ENCODE measurements at regions not wholly inside any gene's neighbourhood (a gene's known extent, or its start where the extent isn't known, plus 50 kb on each side); places are given as distances from the start of the nearest gene placed in this dataset.

DNA sequence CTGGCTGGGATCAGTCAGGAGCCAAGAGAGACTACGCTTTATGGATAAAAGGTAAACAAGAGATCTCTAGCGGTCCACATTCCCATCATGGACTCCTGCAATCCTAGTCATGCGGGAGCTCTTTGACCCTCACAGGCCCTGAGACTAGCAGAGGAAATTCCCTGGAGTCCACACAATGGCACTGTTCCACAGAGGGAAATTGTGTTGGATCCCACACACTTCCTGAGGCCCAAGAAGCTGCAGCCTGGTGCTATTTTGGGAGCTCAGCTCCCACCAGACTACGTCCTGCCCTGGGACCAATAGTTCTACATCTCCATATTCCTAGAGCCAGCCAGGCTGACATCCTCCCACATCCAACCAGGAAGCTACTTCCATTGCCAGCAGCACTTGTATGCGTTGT is 2358.4 kb downstream of the PCDH9 start:
- TF ChIP-seq, protein P1, sequence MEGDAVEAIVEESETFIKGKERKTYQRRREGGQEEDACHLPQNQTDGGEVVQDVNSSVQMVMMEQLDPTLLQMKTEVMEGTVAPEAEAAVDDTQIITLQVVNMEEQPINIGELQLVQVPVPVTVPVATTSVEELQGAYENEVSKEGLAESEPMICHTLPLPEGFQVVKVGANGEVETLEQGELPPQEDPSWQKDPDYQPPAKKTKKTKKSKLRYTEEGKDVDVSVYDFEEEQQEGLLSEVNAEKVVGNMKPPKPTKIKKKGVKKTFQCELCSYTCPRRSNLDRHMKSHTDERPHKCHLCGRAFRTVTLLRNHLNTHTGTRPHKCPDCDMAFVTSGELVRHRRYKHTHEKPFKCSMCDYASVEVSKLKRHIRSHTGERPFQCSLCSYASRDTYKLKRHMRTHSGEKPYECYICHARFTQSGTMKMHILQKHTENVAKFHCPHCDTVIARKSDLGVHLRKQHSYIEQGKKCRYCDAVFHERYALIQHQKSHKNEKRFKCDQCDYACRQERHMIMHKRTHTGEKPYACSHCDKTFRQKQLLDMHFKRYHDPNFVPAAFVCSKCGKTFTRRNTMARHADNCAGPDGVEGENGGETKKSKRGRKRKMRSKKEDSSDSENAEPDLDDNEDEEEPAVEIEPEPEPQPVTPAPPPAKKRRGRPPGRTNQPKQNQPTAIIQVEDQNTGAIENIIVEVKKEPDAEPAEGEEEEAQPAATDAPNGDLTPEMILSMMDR (IDR thresholded peaks at IDR 0.05; ENCODE audit: extremely low read depth, insufficient read depth, missing control alignments) = no peak
- DNase-seq (ENCODE audit: low spot score) = no peak
- in situ Hi-C loops (cut with MboI; ENCODE audit: low pct_unique_long_range_greater_than_20kb, low sequenced_read_pairs, unreplicated experiment) = no loop called here

DNA sequence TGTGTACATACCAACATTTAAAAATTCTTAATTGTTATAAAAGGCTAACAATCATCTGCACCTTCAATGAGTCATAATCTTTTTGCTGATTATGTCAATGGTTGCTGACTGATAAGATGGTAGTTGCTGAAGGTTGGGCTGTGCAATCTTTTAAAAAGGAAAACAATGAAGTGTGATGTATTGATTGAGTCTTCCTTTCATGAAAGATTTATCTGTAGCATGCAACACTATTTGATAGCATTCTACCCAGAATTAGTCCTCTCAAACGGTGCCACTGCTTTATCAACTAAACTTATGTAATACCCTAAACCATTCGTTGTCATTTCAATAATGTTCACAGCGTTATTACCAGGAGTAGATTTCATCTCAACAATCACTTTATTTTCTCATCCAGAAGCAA is 2360.6 kb downstream of the PCDH9 start:
- TF ChIP-seq, protein P1 (IDR thresholded peaks at IDR 0.05; ENCODE audit: extremely low read depth, insufficient read depth, missing control alignments) = no peak
- in situ Hi-C loops (cut with MboI; ENCODE audit: low pct_unique_long_range_greater_than_20kb, low sequenced_read_pairs, unreplicated experiment) = no loop called here
- DNase-seq (ENCODE audit: low spot score) = no peak

DNA sequence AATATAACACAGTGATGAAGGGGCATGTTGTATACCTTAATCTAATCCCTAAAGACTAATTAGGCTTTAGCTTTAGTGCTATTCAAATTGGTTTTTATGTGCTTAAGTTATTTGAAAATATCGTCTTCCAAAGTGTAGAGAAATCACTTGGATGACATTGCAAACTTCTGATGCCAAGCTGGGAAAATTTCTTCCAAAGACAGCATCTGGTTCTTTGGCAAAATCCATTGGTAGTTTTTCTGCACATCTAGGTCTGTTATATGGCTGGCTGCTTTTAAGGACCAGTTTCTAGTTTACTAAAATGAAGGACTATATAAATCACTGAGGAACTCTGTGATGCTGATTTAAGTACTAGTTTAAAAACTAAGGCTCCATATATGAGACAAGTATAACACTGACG is 2362.3 kb downstream of the PCDH9 start:
- in situ Hi-C loops (cut with MboI; ENCODE audit: low pct_unique_long_range_greater_than_20kb, low sequenced_read_pairs, unreplicated experiment) = no loop called here
- TF ChIP-seq, protein P1 (IDR thresholded peaks at IDR 0.05; ENCODE audit: extremely low read depth, insufficient read depth, missing control alignments) = no peak
- DNase-seq (ENCODE audit: low spot score) = no peak

DNA sequence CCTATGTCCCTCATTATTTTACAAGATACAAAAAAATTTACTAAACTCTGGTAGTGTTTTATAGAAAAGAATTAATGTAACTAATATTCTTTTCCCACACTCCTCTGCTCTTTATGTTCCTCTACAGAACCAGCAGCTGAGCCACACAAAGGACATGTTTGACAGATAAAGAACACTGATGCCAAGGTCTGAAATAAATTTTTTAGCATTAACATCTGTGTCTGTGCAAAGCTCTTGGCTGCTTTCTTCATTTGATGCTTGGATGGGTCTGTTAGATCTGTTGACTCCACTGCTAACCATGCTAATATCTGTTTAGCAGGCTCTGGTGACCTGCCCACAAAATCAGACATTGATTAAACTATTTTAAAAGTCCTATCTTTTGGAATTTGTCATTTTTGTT is 2363.8 kb downstream of the PCDH9 start:
- in situ Hi-C loops (cut with MboI; ENCODE audit: low pct_unique_long_range_greater_than_20kb, low sequenced_read_pairs, unreplicated experiment) = no loop called here
- TF ChIP-seq, protein P1 (IDR thresholded peaks at IDR 0.05; ENCODE audit: extremely low read depth, insufficient read depth, missing control alignments) = no peak
- no peak for DNase-seq (ENCODE audit: low spot score)

DNA sequence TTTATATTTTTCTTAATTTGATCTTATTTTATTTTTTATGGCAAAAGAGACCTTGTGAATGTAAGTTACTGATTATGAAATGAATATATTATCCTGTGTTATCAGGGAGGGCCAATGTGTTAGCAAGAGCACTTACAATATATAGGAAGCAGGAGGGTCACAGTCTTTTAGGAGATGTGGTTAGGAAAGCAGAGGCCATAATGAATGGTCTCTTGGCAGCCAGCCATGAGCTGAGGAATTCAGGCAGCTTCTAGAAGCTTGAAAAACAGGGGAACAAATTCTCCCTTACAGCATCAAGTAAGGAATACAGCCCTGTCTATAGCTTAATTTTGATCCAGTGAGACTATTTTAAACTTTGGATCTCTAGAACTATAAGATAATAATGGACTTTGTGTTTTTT is 2374.6 kb downstream of the PCDH9 start:
- TF ChIP-seq, protein P1 (IDR thresholded peaks at IDR 0.05; ENCODE audit: extremely low read depth, insufficient read depth, missing control alignments) = no peak
- DNase-seq (ENCODE audit: low spot score) = no peak
- in situ Hi-C loops (cut with MboI; ENCODE audit: low pct_unique_long_range_greater_than_20kb, low sequenced_read_pairs, unreplicated experiment) = no loop called here

DNA sequence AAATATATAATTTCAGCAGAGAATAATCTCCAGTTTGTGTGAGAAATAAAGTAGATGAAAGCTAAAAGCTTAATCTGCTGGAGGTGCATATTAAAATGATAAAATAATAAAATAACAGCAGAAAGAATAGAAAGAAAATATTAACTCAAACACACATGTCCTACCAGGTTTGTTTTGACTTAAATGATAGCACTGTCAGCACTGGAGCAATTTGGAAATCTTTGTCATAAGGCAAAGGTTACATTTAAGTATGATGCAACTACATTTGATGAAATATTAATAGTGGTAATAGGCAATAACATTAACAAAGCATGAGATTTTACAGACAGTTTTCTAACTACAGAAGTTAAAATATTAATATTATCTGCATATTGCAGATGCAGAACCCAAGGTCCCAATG is 2380.1 kb downstream of the PCDH9 start:
- no peak for DNase-seq (ENCODE audit: low spot score)
- TF ChIP-seq, protein P1 (IDR thresholded peaks at IDR 0.05; ENCODE audit: extremely low read depth, insufficient read depth, missing control alignments) = no peak
- in situ Hi-C loops (cut with MboI; ENCODE audit: low pct_unique_long_range_greater_than_20kb, low sequenced_read_pairs, unreplicated experiment) = no loop called here

DNA sequence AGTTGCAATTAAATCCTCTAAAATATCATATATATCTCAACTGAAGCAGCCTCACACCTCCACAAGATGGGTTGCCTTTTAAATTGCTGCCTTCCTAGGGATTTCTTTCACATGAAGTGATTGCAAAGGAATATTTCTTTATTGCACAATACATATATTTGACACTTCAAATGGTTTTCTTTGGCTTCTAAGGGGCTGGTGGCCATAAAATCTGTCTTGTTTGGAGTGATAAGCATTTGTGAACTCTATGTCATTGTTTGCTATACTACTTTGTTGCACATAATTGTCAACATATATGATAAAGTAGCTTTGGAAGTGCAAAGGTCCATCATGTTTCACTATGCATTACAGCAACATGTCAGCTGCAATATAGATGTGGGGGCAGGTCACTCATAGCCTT is 2380.9 kb downstream of the PCDH9 start:
- DNase-seq (ENCODE audit: low spot score) = no peak
- in situ Hi-C loops (cut with MboI; ENCODE audit: low pct_unique_long_range_greater_than_20kb, low sequenced_read_pairs, unreplicated experiment) = no loop called here
- TF ChIP-seq, protein P1 (IDR thresholded peaks at IDR 0.05; ENCODE audit: extremely low read depth, insufficient read depth, missing control alignments) = no peak

All from GM13977 (cell line).